KMS-11 (cell line): ENCODE measurements at regions not wholly inside any gene's neighbourhood (a gene's known extent, or its start where the extent isn't known, plus 50 kb on each side); places are given as distances from the start of the nearest gene placed in this dataset.
"Not testable (repeated sequence)": the region's sequence is repeated elsewhere in the genome, so short reads cannot be mapped to it uniquely, and the experiment has no call there.

Experiments
- H2AFZ ChIP-seq: fragments of 200-600 bp; sonication (generic); 2 replicates; pipeline ENCODE4 v1.6.1; 2016; ENCODE audit warnings: antibody characterized with exemption, mixed run types, low read depth
- H3K27ac ChIP-seq: fragments of 200-600 bp; sonication (generic); 2 replicates; pipeline ENCODE4 v1.6.1; 2016; ENCODE audit warnings: mild to moderate bottlenecking, mixed run types
- H3K27me3 ChIP-seq: fragments of 200-600 bp; sonication (generic); 2 replicates; pipeline ENCODE4 v1.6.1; 2017; ENCODE audit warnings: mild to moderate bottlenecking, low read depth, mixed run types, moderate library complexity; ENCODE audit not compliant: insufficient read depth
- H3K36me3 ChIP-seq: fragments of 200-600 bp; sonication (generic); 2 replicates; pipeline ENCODE4 v1.6.1; 2017; ENCODE audit warnings: mild to moderate bottlenecking, mixed run types; ENCODE audit not compliant: insufficient read depth
- H3K4me1 ChIP-seq: fragments of 200-600 bp; sonication (generic); 2 replicates; pipeline ENCODE4 v1.6.1; 2016; ENCODE audit warnings: mild to moderate bottlenecking, low read depth, mixed run types; ENCODE audit not compliant: poor library complexity, severe bottlenecking
- H3K4me2 ChIP-seq: fragments of 200-600 bp; sonication (generic); 2 replicates; pipeline ENCODE4 v1.7.0; 2016; ENCODE audit warnings: mild to moderate bottlenecking, mixed run types
- H3K4me3 ChIP-seq: fragments of 200-600 bp; sonication (generic); IDR thresholded peaks from 2 replicates; pipeline ENCODE4 v1.6.1; 2017; ENCODE audit warnings: low read depth, low read length, mixed read lengths; ENCODE audit not compliant: insufficient read depth
- H3K79me2 ChIP-seq: fragments of 200-600 bp; sonication (generic); 2 replicates; pipeline ENCODE4 v1.6.1; 2016; ENCODE audit warnings: low read depth, mixed run types; ENCODE audit not compliant: insufficient read depth
- H3K9ac ChIP-seq: fragments of 200-600 bp; sonication (generic); 2 replicates; pipeline ENCODE4 v1.6.1; 2016; ENCODE audit warnings: mild to moderate bottlenecking, mixed run types
- H4K20me1 ChIP-seq: fragments of 200-600 bp; sonication (generic); 2 replicates; pipeline ENCODE4 v1.6.1; 2016; ENCODE audit warnings: mild to moderate bottlenecking, mixed run types; ENCODE audit not compliant: insufficient read depth
- TF ChIP-seq, protein P1 (sequence below): fragments of 200-600 bp; sonication (generic); conservative IDR thresholded peaks from 2 replicates; pipeline ENCODE4 v1.6.1; 2017; ENCODE audit warnings: low read depth, mild to moderate bottlenecking, antibody characterized with exemption, low read length, moderate library complexity, mixed read lengths

DNA sequence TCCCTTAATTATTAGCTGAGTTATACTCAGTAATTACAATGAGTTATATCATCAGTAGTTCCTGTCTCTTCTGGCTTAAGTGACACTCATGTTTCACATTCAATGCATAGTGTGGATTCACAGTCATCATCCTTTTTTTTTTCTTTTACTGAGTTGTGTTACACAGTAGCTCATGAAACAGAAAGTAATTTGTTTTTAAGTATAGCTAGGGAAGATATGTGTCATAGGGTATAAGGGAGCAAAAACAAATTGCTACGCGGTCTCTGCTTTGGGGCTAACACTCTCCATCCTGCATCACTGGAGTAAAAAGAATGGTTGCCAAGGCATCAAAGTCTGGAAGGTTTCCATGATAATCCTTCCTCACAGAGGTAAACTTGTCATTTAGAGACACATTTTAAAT is 971.7 kb upstream of the NCAM2 start:
- Histone ChIP-seq H3K79me2 (no peaks in the 10 kb centered on the region), H4K20me1 (no peaks in the 10 kb centered on the region), H3K9ac (no peak overlapping the region), H3K4me3 (no peak overlapping the region), H3K27me3 (no peaks in the 10 kb centered on the region), H3K27ac (no peak overlapping the region), H3K4me1 (no peaks in the 10 kb centered on the region), H2AFZ (no peak overlapping the region), H3K36me3 (no peaks in the 10 kb centered on the region), H3K4me2 (no peak overlapping the region)
- TF ChIP-seq, protein P1, sequence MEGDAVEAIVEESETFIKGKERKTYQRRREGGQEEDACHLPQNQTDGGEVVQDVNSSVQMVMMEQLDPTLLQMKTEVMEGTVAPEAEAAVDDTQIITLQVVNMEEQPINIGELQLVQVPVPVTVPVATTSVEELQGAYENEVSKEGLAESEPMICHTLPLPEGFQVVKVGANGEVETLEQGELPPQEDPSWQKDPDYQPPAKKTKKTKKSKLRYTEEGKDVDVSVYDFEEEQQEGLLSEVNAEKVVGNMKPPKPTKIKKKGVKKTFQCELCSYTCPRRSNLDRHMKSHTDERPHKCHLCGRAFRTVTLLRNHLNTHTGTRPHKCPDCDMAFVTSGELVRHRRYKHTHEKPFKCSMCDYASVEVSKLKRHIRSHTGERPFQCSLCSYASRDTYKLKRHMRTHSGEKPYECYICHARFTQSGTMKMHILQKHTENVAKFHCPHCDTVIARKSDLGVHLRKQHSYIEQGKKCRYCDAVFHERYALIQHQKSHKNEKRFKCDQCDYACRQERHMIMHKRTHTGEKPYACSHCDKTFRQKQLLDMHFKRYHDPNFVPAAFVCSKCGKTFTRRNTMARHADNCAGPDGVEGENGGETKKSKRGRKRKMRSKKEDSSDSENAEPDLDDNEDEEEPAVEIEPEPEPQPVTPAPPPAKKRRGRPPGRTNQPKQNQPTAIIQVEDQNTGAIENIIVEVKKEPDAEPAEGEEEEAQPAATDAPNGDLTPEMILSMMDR: no peak

DNA sequence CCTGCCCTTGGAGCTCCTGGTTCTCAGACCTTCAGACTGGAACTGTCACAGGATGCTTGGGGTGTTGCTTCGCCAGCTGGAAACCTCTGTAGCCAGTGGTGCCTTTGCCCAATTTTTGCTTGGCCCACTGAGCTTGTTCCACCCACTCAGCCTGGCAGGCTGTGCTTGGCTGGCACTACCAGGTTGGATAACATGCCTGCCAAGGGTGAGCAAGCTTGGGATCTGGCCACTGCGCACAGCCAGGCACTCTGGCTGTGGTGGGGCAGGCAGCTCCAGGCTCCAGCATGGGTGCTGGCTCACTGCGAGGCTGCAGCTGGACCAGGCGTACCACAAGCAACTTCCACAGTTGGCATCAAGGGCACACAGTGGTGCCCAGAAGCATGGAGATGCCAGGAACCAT is 967.8 kb upstream of the NCAM2 start:
- Histone ChIP-seq H3K4me1 (no peaks in the 10 kb centered on the region), H3K36me3 (no peaks in the 10 kb centered on the region), H3K79me2 (no peaks in the 10 kb centered on the region), H3K4me2 (no peak overlapping the region), H4K20me1 (no peaks in the 10 kb centered on the region), H3K27ac (no peak overlapping the region), H3K9ac (no peak overlapping the region), H3K4me3 (no peak overlapping the region), H3K27me3 (no peaks in the 10 kb centered on the region), H2AFZ (no peak overlapping the region)
- TF ChIP-seq, protein P1: no peak

DNA sequence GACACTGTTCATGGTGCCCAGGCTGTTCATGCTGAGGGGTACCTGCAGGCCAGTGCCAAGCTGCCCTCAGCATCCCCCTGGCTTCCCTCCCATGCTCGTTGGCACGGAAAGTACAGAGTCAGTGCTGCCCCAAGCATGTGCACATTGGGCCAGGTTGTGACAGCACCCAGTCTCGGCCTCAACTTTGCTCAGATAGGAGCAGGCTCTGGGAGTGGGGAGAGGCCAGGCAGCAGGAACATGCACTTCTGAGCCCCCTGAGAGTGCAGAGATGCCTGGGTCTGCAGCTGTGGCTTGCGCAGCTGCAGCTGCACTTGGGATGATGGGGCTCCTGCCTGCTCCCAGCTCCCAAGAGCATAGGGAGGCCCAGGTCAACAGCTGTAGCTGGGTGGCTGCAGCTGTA is 966.4 kb upstream of the NCAM2 start:
- H3K79me2 ChIP-seq: no peaks in the 10 kb centered on the region
- no peak overlapping the region for H3K27ac ChIP-seq
- H3K27me3 ChIP-seq: no peaks in the 10 kb centered on the region
- H3K4me2 ChIP-seq: no peak overlapping the region
- no peaks in the 10 kb centered on the region for H4K20me1 ChIP-seq
- H3K9ac ChIP-seq: no peak overlapping the region
- H3K4me1 ChIP-seq: no peaks in the 10 kb centered on the region
- H2AFZ ChIP-seq: no peak overlapping the region
- no peaks in the 10 kb centered on the region for H3K36me3 ChIP-seq
- TF ChIP-seq, protein P1: no peak
- H3K4me3 ChIP-seq: no peak overlapping the region

DNA sequence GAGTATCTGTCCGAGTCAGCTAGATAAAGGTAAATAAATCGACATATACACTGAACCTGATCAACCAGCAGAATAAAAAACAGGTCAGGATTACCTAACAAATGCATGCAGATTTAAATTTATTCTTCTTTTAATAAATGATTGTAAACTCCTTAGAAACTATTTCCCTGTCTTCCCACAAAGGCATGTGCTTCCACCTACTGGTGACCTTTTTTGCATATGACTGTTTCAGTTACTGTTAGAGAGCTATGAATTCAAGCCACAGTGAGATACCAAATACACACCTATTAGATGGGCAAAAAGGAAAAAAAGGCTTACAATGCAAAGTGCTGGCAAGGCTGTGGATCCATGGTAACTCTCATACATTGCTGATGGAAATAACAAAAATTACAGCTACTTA is 957.4 kb upstream of the NCAM2 start:
- no peaks in the 10 kb centered on the region for H3K79me2 ChIP-seq
- H3K27me3 ChIP-seq: no peaks in the 10 kb centered on the region
- no peaks in the 10 kb centered on the region for H3K4me1 ChIP-seq
- no peak overlapping the region for H3K27ac ChIP-seq
- H4K20me1 ChIP-seq: no peaks in the 10 kb centered on the region
- H3K4me2 ChIP-seq: no peak overlapping the region
- H3K36me3 ChIP-seq: no peaks in the 10 kb centered on the region
- H2AFZ ChIP-seq: no peak overlapping the region
- no peak overlapping the region for H3K9ac ChIP-seq
- no peak overlapping the region for H3K4me3 ChIP-seq
- TF ChIP-seq, protein P1: no peak

DNA sequence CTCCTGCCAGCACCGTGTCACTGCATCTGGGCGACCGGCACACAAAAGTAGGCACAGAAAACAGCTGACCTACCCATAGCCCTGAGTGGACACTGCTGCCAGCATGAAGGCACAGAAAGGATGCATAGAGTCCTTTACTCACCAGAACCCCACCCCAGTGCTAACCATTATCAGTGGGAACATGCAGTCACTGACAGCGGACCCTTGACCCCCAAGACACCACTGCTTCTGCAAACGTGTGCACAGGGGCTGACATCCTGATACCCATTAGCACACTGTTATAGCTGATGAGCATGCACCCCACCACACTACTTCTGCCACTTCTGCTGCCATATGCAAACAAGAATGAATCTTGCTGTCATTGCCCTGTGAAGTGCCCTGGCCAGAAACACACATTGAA is 953.0 kb upstream of the NCAM2 start:
- TF ChIP-seq, protein P1: no peak

DNA sequence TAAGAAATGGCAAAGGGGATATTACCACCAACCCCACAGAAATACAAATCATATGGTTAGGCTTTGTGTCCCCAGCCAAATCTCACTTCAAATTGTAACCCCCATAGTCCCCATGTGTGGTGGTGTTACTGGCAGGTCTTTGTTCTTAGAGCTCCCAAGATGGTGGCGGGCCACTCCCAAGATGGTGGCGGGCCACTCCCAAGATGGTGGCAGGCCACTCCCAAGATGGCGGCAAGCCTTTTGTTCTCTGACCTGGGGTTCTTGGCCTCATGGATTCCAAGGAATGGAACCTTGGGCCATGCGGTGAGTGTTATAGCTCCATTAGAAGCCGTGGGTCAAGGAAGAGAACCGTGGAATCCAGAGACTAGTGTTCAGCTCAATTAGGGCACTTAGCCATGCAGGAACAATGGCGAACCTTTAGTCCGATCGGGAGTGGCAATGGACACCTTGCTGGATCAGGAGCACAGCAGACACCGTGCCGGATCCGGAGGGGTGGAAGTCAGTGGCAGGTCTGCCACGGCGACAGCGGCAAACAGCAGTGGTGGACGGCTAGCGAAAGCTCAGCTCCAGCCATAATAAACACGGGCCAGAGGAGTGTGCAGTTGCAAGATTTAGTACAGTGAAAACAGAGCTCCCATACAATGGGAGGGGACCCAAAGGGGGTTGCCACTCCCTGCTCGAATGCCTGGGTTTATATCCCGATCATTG is 949.9 kb upstream of the NCAM2 start:
- H3K4me2 ChIP-seq, H4K20me1 ChIP-seq, H3K79me2 ChIP-seq, H3K27me3 ChIP-seq, H3K36me3 ChIP-seq, H3K4me1 ChIP-seq, H3K27ac ChIP-seq, H3K9ac ChIP-seq, H2AFZ ChIP-seq, H3K4me3 ChIP-seq: not testable (repeated sequence)

More for the DNA sequence above, 953.0 kb upstream of the NCAM2 start:
- Histone ChIP-seq H4K20me1 (no peaks in the 10 kb centered on the region), H3K36me3 (no peaks in the 10 kb centered on the region), H3K9ac (no peak overlapping the region), H3K27me3 (no peaks in the 10 kb centered on the region), H3K4me1 (no peaks in the 10 kb centered on the region), H3K4me2 (no peak overlapping the region), H2AFZ (no peak overlapping the region), H3K4me3 (no peak overlapping the region), H3K27ac (no peak overlapping the region), H3K79me2 (no peaks in the 10 kb centered on the region)
